ENCODE measurements at regions not wholly inside any gene's neighbourhood (a gene's known extent, or its start where the extent isn't known, plus 50 kb on each side); places are given as distances from the start of the nearest gene placed in this dataset.
"Not testable (repeated sequence)": the region's sequence is repeated elsewhere in the genome, so short reads cannot be mapped to it uniquely, and the experiment has no call there.

DNA sequence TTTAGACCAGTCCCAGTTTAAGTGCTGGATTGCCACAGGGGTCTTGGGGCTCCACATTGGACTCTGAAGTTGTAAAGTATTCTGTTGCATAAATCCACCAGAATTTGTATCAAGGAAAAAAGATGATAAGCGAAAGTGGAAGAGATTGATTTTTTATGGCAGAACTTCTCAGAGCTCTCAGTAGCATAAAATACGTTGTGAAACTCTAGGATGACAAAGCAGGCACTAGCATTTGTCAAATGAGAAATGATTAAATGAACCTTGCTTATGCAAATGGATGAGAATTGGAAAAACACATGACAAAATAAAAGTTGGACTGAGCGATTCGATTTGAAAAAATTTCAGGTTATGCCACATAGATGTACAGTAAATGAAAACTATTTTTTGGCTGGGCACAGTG, 253.8 kb upstream of the RAB4A start:
- DNase-seq: no peak

DNA sequence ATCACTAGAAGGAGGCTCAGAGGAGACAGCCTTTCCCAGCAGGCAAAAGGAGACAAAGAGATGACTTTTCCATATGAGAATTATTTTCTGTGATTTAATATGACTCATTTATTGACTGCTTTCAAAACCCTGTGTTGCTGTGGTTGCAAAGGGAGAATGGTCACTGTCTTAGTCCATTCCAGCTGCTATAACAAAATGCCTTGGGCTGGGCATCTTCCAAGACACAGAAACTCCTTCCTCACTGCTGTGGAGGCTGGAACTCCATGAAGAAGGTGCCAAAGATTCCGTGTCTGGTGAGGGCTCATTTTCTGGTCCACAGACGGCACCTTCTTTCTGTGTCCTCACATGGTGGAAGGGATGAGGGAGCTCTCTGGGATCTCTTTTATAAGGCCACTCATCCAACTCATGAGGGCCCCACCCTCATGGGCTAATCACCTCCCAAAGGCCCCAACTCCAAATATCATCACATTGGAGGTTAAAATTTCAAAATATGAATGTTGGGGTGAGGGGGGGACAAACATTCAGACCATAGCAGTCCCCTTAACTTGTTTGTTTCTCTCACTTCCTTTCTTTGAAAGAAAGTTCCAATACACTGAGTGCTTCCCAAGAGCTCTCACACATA, 252.1 kb upstream of the RAB4A start:
- no peak for DNase-seq

DNA sequence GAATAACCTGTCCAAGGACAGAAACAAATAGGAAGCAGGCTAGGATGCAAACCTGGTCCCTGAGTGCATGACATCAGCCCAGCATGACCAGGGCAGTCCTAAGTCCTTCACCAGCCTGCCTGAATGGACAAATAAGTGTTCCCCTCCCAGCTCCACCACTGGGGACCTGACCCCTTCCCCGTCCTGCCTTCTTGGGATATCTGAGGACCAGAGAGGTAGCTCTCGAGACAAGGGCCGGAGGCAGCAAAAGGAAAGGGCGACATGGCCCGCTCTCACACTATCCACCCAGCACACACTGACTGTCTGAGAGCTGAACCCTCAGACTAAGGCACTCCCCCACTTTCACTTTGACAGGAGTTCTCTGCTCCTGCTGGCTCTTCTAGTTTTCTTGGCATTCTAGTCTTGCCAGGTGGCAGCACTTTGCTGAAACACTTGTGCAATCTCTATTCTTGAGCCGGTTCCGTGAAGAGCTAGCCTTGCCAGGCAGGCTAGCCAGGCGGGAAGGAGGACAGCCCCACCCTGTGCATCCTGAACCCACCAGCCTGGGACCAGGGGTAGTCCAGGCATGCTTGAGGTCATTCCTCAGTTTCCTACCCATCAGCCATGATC, 251.1 kb upstream of the RAB4A start:
- no peak for DNase-seq

DNA sequence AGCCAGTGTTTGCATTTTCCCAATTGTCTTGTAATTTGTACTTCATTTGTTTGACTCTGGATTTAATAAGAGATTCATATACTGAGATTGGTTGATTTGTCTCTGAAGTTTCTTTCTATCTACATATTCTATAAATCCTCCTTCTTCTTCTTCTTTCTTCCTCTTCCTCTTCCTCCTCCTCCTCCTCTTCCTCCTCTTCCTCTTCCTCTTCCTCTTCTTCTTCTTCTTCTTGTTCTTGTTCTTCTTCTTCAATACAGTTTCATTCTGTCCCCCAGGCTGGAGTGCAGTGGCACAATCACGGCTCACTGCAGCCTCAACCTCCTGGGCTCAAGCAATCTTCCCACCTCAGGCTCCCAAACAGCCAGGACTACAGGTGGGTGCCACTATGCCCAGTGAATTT, 249.9 kb upstream of the RAB4A start:
- not testable (repeated sequence) for DNase-seq

DNA sequence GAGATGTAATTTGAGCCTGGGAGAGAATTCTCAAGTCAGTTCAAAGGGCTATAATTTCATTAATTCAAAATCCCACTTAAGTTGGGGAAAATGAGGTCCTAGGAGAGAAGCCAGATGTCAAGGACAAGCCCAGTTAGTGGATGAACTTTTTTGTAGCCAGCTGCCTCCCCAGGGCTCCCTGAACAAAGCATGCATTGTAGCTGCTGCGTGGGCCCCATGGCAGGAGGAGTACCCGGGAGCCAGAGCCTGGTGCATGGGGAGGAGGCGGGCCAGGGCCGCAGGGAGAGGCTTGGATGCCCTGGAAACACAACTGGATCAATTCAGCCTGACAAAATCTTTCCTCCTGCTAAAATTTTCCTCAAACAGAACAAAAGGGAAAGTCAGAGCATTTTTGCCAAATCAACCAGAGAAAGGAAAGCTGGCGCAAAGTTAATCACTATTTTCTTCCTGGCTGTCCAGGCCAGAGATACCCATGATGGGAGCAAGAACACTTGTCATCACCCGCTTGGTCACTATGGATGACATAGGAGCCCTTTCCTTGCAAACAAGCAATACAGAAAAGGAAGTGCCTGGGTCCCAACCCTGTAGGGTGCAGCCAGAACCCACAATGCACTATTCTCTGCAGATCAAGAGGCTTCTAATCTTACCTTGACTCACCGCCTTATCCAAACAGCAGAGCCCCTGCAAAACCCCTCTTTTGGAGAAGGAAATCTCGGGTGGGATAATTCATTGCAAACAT, 248.1 kb upstream of the RAB4A start:
- DNase-seq: no peak

DNA sequence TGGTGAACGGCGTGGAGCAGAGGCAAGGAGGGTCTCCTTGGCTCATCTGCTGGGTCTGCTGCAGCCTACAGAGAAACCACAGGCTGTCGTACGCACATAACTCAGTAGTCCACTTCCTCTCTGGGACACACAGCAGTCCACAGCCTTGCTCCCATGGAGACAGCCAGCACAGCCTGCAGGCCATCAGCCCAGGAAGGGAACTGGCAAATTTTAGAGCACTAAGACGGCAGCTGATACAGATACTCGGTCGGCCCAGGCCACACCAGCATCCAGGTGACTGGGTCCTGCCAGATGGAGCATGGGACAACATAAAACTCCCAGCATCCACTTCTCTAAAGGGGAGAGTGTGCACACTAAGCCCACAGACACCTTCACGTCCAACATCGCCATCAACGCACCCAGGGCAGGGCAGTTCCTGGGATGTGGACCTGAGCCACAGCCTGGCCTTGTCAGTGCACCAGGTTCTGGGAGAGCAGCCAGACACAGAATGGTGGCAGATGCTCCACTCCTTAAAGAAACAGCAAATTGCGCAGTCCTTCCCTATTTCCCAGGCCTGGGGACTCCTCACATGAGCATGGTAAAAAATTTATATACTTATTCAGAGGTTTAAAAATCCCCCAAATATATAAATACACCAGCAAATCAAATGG, 247.1 kb upstream of the RAB4A start:
- no peak for DNase-seq

DNA sequence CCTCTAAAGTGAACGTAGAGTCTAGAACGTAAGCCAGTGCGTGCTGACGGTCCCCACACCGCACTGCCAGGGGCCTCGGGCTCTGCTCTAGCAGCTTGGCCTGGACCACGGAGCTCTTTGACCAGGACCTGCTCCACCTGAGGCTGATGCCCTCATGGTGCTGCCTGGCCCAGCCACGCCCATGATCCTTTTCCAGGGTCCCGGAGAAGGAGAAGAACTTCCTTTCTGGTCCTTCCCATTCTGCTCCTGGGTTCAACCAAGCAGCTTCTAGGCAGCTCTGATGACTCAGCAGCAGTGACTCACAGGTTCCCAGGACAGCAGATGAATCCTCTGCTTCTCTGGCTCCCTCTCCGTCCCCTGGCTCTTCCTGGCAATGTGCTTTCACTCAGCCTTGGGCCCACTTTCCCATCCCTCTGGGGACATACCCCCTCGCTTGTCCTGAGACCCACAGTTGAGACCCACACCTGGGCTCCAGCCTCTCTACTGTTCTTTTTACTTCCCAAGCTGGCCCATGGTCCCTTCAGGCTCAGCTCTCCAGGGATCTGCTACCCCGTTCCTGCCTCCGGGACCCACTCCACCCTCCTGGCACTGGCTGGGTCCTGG, 246.3 kb upstream of the RAB4A start:
- DNase-seq: no peak

DNA sequence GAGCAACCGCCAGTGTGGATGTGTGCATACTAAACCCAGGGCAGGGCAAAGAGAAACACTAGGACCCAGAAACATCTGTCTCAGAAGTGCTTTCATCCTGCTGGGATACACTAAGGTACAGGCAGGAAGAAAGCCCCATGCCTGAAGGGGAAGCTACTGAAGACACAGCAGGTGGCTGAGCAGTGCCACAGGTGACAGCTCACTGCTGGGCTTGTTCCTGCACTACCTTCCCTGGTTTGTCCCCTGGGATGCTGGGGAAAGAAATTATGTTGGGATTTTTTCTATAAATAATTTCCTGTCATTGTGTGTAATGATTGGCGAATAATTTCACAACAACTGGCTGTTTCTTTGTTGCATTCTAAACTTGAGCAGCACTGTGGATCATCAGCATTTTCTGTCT, 245.3 kb upstream of the RAB4A start:
- DNase-seq: no peak

DNA sequence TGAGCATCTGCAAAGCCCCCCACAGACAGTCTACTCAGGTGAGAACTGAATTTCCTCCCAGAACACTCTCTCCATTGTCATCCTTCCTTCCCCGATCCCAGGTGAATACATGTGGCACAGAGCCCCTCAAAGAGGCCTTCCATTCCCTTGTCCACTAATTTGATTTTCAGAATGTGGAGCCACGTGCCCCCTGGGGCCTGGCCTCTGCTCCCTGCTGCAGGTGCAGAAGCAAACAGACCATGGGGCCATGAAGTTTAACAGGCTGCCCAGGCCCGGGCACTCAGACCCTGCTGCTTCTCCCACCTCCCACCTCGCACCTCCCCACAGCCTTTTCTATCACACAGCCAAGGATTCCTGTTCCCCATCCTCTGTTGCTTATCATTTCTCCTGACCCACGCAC, 243.8 kb upstream of the RAB4A start:
- no peak for DNase-seq

DNA sequence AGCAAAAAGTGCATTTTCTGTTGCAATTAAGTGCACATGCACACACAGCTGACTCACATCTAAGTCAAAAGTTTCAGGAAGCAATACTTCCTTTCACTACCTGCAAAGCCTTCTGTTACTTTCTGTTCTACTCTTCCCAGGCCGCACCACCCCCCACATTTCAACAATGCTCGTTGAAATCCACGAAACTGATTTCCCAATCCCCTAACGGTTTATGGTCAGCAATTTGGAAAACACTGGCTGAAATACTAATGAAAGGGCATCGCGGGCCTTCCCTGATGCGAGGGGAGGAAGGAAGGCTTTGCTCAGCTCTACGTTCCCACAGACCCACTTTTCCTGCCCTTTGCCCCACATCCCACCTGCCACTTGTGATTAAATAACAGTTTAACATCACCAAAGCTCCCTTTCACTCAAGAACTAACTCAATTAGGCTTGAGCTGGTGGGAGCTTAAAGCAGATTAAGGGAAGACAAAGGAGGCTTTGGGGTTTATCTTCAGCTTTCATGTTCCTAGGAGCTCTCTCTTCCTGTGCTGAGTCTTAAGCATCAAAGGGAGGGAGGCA, 243.2 kb upstream of the RAB4A start:
- peak; percentile 30 for DNase-seq

DNA sequence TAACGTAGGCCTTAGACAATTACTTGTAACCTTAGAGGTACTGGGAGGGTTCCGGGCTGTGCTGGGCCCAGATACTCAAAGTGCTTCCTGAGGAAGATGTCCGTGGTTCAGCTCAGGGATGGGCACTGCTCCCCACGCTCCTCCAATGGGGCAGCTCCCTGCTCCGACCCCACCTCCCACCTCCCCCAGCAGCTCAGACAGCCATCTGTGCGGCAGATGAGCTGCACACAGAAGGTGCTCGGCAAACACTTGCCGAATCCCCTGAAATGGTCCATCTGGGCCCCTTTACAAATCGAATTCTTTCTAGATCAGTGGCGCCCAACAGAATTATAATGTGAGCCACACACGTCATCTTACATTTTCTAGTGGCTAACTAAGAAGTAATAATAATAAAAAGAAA, 242.4 kb upstream of the RAB4A start:
- no peak for DNase-seq

DNA sequence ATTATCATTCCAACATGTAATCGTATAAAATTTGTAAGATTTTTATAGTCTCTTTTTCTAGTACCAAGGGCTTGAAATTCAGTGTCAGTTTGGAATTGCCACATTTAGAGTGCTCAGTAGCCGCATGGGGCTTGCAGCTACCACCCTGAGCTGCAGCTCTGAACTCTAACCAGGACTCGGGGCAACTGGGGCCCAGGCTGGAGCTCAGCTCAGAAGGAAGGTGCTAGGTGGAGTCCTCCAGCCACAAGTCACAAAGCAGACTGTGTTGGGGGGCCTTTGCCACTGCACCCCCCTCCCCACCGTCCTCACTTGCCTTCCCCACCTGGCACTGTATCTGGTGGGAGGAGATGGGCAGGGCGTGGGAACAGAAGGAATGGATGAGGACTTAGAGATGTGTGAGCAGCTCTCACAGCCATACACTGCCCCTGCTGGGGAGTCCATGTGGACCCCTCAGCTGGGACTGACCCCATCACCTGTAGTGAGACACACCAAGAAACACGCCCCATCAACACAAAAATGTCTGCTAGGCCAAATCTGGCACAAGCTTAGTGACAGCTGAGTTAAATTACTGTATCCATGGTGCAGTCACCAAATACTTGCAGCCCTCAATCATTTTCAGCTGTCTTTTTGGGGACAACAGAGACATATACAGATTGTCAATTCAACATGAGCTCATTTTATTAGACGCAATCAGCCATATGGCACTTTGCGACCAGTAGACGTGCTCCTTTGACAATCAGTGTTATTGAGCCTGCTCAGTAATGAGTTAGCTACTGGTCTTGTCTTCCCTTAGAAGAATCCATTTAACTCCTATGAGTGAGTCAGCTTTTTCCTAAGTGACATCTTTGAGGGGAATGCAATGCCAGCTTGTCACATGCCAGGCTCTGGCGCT, 241.7 kb upstream of the RAB4A start:
- no peak for DNase-seq

DNA sequence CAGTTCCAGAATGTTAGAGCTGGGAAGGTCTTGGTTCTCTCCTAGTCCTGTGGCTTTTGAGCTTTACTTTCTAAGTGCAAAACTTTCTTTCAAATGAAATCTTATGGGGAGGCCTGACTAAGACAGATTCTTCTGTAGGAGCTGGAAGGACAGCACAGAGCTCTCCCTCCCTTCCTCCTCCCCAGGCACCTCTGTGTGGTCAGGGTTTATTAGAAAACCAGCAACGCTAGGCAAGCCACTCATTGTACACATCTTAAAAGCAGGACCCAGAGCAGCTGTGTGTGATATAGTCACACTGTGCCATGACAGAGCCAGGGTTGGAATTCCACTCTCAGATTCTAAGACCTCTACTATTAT, 241.1 kb upstream of the RAB4A start:
- DNase-seq: no peak

DNA sequence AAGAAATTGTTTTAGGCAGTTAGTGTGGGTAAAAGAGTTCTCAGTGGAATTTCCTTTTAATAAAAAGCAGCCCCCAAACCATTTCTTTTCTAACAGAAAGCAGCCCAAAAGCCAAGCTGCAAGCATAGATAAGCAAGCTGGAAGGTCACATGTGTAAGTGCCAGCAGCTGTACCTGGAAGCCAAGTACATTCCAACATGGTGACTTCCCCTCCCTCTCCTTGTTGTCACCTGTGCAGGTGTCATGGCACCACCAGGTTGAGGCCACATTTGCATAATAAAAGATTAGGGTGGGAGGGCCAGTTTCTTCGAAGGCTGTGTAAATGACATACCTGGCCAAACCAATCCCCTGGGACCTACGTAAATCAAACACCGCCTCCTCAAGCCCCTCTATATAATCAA, 240.3 kb upstream of the RAB4A start:
- DNase-seq: no peak

DNA sequence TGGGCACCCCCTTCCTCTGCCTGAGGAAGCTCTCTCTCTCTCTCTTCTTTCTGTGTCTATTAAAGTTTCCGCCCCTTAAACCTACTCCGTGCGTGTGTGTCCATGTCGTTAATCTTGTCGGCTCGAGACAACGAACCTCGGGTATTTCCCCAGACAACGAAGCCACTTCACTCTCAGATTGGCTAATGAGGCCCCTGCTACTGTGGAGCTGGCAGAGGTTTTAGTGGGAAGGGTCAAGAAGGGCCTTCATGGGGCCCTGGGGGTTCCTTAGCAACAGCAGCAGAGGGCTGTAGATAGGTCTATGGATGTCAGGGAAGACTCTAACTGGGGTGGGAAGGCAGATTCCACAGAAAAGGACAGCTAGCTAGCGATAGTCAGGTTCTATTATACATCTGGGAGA, 239.8 kb upstream of the RAB4A start:
- no peak for DNase-seq

DNA sequence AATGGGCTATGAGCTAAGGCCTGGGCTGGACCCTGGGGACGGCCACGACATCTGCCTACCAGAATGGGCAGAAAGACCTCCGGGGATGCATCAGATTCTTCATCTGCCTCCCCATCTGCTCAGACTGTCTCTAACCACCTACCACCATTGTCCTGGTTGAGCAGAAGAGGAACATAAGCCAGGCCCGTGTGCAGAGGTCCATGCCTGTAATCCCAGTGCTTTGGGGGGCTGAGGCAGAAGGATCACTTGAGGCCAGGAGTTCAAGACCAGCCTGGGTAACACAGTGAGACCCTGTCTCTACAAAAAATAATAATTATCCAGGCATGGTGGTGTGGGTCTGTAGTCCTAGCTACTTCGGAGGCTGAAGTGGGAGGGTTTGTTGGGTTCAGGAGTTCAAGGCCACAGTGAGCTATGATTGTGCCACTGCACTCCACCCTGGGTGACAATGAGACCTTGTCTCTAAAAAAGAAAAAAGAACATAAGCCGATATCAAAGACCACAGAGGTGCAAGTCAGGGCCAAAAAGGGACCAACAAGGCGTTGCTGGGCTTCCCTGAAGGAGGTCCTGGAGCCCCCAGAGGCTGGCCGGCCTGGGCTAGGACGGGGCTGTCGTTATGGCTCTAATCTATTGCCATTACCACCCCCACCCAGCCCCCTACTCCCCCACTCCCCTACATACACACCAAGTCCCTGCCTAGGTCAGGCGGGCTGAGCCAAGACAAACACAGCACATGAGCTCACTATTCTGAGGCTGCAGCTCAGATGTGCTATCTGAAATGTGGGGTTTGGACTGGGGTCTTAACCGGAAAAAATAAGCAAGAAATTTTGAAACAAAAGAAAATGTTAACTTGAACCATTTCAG, 239.2 kb upstream of the RAB4A start:
- no peak for DNase-seq

DNA sequence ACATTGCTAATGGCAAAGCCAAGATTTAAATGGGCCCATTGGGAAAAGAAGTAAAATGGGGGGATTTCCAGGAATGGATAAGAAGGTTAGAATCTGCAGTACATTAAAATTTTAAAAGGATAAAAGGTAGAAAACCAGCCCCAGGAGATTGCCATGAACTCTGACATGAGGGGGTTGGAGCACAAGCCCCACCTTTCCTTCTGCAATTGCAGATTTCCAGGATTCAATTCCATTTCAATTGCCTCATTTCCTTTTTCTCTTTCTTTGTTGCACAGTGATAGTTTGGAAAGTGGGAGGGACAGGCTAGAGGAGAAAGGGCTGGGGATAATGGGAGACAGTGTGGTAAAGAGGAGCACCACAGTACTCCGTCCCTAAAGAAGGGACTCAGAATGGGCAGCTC, 238.5 kb upstream of the RAB4A start:
- DNase-seq: no peak

DNA sequence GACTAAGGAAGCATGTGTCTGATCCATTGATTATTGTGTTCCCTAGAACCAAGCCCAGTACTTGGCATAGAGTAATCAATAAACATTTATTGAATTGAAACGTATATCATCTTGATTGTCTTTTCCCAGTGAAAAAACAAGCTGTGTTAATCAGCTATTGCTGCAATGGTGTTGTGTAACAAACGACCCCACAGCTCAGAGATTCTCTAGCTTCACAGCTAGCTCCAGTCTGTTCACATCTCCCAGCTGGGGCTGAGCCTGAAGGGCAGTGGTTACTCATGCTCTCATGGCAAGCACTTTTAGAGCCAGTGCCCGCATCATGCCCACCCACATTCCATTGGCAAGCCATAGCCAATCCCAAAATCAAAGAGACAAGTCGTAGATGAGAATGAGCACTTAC, 237.4 kb upstream of the RAB4A start:
- no peak for DNase-seq

DNA sequence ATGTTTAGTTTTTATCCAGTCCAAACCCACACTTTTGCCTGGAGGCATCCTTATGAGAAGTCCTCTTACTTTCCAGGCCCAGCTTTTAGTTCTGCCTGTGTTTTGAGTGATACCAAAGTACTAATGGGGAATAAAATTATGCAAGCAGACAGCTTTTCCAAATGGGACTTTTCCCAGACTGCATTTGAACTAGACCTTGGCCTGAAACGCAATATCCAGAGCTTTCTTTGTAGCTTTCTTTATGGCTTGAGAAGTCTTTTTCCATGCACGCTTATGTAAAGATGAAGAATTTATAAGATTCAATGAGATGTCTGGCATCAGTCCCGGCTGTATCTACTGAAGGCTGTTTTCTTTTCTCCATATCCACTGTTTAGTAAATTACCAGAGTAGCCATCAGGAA, 236.6 kb upstream of the RAB4A start:
- DNase-seq: no peak

DNA sequence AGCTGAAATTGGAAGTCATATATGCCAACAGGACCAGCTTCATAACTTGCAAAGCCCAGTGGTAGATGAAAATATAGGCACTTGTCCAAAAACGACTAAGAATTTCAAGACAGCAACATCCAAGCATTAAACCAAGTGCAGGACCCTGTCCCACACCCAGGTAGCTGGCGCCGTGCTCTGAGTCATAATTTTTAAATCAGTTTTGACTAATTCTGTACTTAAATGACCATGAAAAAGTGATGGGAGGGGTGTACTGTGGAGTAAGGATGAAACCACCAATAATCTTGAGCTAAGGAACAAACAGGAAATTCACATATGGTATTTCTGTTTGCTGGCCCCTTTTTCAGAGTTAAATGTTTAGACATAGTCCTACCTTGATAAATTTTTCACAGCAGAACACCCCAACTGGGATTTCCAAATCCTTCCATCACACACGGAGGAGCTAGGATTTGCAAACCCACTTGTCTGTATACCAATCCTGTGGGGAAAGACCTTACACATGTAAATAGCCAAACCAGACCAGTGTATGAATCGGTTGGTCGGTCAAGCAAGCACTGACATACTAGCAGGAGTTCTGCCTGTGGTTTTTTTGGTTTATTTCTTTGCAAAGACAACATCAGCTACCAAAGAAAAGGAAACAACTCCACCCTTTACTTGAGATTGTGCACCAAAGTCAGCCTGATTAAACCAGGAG, 235.7 kb upstream of the RAB4A start:
- DNase-seq: no peak

DNA sequence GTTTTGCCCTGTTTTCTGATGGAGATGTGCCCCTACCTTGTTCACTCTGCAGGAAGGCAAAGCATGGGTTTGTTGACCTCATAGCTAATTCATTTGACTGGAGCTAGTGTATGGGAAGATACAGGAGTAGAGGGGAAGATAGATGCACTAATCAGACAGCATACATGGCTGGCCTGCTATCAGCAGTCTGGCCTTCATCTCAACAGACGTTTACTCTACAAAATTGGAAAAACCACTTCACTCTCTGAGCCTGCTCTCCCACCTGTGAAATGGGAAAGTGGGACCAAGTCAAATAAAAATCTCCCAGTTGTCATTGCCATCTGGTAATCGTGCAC, 235.2 kb upstream of the RAB4A start:
- no peak for DNase-seq
